Cerebellar nuclear complex (tissue), 1 donor: ENCODE measurements at regions not wholly inside any gene's neighbourhood (a gene's known extent, or its start where the extent isn't known, plus 50 kb on each side); places are given as distances from the start of the nearest gene placed in this dataset.
"Not testable (repeated sequence)": the region's sequence is repeated elsewhere in the genome, so short reads cannot be mapped to it uniquely, and the experiment has no call there.

ENCODE experiments used
- DNase-seq, 2 experiments: peaks; one replicate each; lab custom pipeline; 2025; lab: John Stamatoyannopoulos, UW

DNA sequence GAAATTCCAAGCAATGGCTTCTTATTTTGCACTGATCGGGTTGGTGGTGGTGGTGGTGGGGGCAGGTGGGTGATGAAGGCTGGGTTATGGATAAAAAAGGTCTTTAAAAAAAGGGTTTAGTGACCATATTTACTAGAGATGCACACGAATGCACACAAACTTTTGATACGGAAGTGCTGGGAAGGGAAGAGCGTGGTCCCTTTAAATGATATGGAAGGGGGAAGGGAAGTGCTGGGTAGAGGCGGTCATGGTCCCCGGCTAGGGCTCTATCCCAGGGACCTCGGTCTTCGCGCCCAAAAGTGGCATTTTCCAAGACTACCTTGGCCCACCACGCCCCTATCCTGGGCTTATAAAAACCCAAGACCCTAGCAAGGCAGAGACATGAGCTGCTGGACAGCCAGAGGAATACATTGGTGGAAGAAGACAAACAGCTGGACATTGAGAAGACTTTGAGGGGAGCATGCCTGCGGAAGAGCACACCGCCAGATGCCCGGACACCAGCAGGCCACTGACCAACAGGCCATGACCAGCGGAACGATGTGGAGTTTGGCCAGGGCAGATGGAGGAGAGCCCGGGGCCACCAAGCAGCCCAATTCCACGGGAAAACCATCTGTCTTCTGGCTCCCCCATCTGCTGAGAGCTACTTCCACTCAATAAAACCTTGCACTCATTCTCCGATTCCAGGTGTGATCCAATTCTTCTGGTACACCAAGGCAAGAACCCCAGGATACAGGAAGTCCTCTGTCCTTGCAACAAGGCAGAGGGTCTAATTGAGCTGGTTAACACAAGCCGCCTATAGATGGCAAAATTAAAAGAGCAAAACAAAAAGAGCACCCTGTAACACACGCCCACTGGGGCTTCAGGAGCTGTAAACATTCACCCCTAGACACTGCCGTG, 1720.2 kb downstream of the MRPL39 start:
- no peak for DNase-seq

DNA sequence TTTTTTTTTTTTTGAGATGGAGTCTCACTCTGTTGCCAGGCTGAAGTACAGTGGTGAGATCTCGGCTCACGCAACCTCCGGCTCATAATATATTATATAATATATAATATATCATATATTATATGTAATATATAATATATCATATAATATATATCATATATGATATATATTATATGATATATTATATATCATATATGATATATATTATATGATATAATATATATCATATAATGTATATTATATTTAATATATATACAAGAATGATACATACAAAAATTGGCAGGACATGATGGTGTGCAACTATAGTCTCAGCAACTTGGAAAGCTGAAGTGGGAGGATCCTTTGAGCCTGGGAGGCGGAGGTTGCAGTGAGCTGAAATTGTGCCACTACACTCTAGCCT, 1725.5 kb downstream of the MRPL39 start:
- no peak for DNase-seq

DNA sequence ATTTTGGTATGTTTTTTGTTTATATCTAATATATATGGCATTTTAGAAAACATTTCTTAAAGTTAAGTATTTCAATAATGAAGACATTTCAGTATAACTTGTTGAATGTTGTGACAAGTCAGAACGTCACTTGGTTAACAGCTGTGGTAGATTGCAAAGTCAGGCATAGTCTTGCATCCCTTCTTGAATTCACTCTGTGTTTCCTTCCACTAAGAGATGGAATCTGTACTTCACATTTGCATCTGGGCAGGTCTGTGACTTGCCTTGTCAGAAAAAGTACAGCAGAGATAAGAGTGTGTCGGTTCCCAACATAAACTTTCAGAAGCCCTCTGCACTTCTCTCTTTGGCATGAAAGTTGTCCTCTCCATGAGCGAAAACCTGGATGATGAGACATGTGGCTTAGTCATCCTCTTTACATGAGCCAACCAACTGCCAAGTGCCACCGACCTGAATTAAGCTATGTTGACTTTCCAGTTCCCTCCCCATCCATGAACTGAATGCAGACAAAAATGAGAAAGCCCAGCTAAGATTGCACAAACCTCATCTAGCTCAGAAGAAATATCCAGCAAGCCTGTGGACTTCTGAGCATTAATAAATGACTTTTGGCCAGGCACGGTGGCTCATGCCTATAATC, 1730.2 kb downstream of the MRPL39 start:
- DNase-seq, result no peak

- DNase-seq, result no peak
Measured at GRCh38 chr21:23874271-23874670, 1733.0 kb downstream of the MRPL39 start.

GRCh38 chr21:23861911-23862504, 1745.3 kb downstream of the MRPL39 start:
- no peak for DNase-seq

- no peak for DNase-seq
Measured at GRCh38 chr21:23858878-23859277, 1748.4 kb downstream of the MRPL39 start.

DNA sequence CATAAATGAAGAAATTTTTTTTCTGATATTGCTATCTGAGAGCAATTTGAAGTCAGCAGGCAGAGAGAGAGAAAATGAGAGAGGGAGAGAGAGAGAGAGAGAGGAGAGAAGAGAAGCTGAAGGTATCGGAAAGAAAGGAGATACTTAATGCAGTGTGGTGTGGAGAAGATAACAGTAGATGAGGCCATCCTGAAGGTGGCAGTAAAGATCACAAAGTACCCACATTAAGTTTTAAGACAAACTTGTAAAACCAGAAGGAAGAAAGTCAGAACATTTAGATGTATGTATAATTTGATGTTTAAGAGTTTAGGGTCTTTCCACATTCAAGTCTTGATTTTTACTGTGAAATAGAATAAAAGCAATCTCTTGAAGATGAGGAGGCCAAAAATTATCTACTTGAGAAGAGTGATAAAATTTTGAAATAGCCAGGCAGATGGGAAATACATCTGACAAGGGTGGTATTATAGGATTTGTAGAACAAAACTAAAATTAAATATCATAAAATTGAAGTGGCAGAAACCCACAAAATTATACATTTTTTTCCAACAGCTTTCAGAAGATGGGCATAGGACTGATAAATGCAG, 1753.4 kb downstream of the MRPL39 start:
- DNase-seq, result no peak

GRCh38 chr21:23837564-23837963, 1769.7 kb downstream of the MRPL39 start:
- DNase-seq, result no peak

- DNase-seq, result no peak
Measured at GRCh38 chr21:23822760-23823159, 1784.5 kb downstream of the MRPL39 start.

- DNase-seq, result no peak
Measured at GRCh38 chr21:23817337-23817736, 1789.9 kb downstream of the MRPL39 start.

DNA sequence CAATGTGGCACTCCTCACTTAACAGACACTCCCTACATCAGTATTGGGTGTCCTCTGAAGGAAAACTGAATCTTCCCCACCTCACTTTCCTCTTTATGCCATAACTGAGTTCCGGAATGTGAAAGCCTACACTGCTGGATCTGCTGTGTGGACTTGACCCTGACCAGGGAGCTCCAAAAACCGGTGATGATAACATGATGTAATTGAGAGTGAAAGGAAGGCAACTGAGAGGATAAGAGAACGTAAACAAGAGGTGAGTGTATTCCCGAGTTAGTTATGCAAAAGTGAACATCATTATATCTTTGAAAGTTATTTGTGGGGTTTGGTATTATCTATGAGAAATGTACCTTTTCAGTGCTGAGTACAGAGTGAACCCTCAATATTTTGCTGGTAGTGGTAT, 1794.8 kb downstream of the MRPL39 start:
- DNase-seq, result no peak

GRCh38 chr21:23811805-23812204, 1795.5 kb downstream of the MRPL39 start:
- no peak for DNase-seq

DNA sequence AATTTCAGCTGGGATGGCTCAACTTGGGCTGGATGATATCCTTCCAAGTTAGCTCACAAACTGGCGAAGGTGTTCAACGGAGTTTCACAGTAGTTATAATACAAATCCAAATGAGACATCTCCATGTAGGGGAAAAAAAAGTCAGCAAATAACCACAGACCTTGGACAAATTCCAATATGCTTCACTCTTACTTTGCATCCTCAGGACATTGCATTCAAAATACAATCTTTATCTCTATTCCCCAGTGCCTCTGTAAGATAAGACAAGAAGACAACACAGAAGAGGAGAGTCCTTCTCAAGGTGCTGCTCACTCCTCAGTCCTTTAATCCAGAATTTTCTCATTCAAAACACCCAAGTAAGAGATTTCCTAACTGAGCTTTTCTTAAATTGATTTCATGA, 1797.7 kb downstream of the MRPL39 start:
- no peak for DNase-seq

DNA sequence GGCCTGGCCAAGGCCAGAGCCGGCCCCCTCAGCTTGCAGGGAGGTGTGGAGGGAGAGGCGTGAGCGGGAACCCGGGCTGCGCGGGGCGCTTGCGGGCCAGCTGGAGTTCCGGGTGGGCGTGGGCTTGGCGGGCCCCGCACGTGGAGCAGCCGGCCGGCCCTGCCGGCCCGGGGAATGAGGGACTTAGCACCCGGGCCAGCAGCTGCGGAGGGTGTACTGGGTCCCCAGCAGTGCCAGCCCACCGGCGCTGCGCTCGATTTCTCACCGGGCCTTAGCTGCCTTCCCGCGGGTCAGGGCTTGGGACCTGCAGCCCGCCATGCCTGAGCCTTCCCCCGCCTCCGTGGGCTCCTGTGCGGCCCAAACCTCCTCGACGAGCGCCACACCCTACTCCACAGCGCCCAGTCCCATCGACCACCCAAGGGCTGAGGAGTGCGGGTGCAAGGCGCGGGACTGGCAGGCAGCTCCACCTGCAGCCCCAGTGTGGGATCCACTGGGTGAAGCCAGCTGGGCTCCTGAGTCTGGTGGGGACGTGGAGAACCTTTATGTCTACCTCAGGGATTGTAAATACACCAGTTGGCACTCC, 1800.2 kb downstream of the MRPL39 start:
- DNase-seq, result not testable (repeated sequence)

DNA sequence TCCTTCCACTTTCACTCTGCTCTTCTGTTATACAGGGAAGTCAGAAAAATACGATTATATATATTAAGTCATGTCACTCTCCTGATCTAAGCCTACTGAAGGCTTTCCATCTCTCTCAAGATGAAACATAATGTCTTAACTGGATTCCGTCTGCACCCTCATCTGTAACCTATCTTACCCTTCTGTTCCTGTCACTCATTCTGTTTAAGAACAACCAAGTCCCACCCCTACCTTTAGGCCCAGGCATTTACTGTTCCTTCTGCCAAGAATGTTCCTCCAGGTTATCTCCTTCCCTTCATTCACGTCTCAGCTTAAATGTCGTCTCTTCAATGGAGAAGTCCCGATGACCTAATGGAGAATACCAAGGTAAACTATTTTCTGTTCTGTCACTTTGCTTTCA, 1802.4 kb downstream of the MRPL39 start:
- DNase-seq, result no peak

DNA sequence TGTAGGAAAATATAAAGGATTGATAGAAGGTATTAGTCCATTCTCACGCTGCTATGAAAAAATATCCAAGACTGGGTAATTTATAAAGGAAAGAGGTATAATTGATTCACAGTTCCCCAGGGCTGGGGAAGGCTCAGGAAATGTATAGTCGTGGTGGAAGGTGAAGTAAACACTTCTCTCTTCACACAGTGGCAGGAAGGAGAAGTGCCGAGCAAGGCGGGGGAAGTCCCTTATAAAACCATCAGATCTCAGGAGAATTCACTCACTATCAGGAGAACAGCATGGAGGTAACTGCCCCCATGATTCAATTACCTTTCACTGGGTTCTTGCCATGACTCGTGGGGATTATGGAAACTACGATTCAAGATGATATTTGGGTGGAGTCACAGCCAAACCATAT, 1806.0 kb downstream of the MRPL39 start:
- DNase-seq, result no peak

DNA sequence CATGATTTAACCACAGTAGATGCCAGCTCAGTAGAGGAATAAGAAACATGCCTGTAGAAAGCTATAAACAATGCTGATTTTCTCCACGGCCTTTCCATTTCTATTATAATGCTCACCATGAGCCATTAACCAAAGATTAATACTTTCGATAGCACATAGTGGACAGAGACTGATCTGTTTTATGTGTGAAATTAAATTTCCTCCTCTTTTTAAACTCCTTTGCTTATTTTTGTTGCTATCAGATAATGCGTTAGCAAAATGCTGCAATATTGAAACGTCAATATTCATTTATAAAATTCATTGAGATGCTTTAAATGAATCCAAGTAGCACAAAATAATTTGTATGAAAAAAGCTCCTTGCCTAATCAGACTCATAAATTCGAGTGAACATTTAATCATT, 1807.9 kb downstream of the MRPL39 start:
- no peak for DNase-seq

DNA sequence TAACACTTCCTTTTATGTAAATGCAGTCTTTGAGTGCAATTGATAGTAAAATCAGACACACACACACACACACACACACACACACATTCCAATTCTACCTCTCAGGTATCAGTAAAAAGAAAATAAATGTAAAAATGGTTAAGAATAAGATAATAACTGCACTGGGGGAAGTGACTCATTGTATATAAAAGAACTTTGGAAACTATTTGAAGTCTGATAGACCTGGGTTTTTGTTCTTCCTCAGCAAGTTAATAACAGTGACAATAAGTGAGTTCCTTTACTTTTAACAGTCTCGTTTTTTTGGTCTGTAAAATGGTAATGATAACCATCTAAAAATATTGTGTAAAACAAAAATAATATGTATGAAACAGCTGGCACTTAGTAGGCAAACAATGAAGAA, 1815.0 kb downstream of the MRPL39 start:
- no peak for DNase-seq

DNA sequence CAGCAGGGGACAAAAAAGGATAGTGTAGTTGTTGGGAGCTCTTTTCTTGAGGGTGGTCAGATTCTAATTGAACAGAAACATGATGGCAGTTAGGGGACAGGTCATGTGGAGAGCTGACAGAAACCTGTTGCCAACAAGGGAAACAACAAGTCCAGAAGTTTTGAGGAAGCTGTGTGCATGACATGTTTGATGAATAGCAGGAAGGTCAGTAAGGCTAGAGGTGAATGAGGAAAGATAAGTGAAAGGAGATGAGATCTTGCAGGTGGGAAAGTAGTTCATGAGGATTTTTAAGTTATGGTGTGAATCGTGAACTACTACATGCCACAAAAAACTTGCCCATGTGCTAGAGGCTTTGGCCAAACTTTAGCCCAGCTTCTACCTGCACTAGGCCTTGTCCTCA, 1817.4 kb downstream of the MRPL39 start:
- DNase-seq, result no peak

DNA sequence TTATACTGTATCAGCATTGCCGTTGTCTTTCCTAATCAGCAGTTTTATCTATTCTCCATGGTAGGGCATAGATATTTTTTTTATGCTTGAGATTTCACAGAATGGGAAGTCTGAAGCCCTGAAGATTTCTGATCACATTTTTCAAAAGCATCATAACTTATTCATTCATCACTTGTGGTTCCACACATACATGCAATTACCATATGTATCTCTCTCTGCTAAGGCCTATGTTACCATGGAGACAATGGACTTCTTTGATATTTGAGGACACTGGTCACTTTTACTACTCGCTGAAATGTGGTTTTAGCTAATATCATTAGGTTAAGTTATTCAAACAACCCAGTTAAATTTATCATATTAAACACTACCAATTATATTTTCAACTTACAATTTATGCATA, 1827.0 kb downstream of the MRPL39 start:
- DNase-seq, result no peak

DNA sequence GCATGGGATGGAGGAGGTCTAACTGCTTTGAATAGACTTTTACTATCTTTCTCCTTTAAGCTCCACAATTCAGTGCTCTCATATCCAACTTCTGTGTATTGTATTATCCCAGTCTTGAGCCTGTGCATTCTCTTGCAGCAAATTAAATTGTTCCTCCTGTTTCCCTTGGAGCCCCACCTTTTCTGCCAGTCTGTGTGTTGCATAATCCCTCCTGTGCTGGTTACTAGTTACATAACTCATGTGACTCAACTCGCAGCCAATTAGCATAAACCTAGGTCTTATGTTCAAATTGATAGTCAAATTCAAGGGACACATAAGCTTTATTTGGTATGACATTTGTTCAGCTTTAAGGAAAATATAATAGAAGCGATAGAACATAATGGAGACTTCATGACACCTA, 1863.5 kb downstream of the MRPL39 start:
- DNase-seq, result no peak

- DNase-seq, result no peak
Measured at GRCh38 chr21:23740463-23740862, 1866.8 kb downstream of the MRPL39 start.
